NOMO-1 (cell line): ENCODE measurements at regions not wholly inside any gene's neighbourhood (a gene's known extent, or its start where the extent isn't known, plus 50 kb on each side); places are given as distances from the start of the nearest gene placed in this dataset.
"Not testable (repeated sequence)": the region's sequence is repeated elsewhere in the genome, so short reads cannot be mapped to it uniquely, and the experiment has no call there.

ENCODE experiments used
- DNase-seq, 2 experiments: peaks; one replicate each; lab custom pipeline; 2025; ENCODE audit not compliant: unreplicated experiment in 2 of 2; lab: John Stamatoyannopoulos, UW

DNA sequence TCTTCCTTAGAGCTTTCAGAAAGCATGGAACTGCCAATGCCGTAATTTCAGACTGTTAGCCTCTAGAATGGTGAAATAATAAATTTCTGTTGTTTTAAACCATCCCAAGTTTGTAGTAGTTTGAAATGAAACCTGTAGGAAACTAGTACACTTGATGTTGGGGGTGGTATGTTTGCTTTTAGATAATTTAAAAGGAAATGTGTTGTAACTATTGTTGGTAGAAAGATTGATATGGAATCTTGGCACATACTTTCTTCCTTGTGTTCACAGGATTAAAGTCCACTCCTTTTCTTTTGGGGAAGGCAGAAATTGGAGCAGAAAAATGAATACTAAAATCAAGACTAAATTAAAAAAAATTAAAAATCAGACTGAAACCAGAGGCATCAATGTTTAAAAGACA is 66.0 kb upstream of the ARRDC3 start:
- DNase-seq: no peak

DNA sequence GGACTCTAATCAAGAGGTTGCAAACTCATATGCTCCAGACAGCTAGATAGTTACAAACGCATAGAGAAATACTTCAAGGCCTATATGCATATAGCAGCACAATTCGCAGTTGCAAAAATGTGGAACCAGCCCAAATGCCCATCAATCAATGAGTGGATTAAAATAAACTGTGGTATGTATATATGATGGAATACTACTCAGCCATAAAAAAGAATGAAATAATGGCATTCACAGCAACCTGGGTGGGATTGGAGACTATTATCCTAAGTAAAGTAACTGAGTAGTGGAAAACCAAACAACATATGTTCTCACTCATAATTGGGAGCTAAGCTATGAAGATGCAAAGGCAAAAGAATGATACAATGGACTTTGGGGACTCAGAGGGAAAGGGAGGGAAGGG is 65.0 kb upstream of the ARRDC3 start:
- DNase-seq: not testable (repeated sequence)

DNA sequence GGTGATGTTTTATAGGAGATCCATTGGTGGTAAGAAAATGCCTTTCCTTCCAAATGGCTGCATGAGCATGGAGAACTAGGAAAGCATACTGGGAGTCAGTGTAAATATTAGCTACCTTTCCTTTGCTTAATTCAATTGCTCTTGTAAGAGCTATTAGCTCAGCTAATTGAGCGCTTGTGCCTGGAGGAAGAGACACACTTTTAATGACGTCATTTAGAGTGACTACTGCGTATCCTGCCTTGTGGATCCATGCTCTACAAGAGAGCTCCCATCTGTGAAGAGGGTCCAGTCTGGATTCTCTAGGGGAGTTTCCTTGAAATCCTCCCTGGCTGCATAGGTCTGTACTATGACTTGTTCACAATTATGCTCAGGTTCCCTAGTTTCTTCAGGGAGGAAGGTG is 63.8 kb upstream of the ARRDC3 start:
- not testable (repeated sequence) for DNase-seq

DNA sequence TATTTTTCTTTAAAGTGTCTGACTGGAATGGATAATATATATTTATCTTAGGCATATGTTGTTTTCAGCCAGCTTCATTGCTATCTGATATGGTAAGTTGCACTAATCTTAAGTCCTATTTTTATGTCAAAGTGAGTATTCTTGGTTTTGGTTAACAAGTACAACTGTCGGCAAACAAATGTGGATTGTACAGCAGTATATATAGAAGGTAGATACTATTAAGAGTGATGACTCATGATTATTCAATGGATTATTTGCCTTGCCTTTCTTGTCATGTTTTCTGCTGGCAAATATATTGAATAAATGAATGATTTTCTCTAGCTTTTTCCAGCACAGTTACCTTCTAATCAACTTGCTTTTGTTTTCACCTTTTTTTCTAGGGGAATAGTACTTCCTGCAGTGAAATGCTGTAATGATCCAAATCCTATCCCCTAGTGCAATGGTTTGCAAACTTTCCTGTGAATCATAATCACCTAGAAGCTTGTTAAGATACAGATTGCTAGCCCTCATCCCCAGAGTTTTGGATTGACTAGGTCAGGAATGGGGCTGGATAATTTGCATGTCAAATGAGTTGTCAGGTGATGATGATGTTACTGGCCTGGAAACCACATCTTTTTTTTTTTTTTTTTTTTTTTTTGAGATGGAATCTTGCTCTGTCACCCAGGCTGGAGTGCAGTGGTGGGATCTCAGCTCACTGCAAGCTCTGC is 60.8 kb upstream of the ARRDC3 start:
- no peak for DNase-seq

DNA sequence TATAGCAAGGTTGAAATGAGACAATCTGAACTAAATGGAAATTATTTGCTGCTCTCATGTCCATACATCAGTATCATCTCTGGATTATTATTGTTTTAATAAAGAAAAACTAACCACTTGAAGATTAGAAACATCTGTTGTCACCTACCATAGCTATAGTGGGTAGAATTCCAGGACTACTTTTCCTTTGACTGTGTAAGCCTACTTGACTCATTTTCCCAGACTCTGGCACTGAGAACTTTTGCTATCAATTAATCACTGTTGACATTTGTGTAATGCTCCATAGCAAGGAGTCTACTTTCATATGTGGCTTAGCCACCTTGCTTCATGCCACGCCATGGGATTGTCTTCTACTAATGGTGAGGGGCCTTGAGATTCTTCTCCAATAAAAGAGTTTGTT is 59.9 kb upstream of the ARRDC3 start:
- DNase-seq: no peak

DNA sequence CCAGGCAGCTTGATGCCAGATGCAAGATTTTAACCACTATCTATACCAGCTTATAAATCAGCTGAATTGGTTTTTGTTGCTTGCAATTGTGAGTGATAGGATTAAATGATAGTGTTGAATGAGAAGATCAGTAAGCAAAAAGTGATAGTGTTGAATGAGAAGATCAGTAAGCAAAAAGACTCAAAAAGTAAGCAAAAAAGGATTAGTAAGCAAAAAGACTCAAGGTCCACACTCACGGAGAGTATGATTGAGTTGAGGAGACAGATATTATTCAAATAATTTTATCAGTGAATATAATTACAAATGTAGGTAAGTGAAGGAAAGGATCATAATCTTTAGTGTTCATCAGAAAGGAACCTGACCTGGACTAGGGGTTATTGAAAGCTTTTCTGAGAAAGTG is 58.0 kb upstream of the ARRDC3 start:
- DNase-seq: no peak

DNA sequence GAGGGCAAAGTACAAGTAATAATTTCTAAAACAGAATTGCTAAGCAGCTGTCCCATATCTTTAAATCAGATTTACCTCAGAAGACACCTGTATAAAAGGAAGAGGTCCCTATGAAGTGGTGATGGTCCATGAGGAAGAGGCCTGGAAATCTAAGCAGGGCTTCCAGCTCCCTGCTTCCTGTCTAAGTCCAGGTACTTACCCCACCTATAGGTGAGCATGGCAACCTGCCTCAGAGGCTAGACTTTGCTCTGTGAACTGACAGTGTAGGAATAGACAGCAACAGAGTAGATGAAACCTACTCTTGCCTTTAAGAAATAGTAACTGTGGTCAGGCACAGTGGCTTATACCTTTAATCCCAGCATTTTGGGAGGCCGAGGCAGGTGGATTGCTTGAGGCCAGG is 55.8 kb upstream of the ARRDC3 start:
- DNase-seq: no peak

DNA sequence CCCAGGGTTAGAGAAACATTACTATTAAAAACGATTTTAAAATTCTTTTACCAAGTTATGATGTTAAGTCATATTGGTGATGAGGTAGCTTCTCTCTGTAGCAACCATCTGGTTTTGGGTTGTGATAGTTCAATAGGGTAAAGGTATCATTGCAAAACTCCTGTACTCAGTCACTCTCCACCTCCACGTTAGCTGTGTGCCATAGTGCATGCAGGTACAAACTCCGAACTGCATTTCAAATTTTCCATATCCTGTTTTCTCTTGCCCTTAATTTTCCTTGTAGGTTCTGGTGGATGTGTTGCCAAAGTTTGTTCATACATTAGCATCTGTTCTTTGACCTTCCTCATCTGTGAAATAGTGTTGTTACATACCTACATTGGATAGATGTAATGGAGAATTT is 53.1 kb upstream of the ARRDC3 start:
- DNase-seq: no peak

DNA sequence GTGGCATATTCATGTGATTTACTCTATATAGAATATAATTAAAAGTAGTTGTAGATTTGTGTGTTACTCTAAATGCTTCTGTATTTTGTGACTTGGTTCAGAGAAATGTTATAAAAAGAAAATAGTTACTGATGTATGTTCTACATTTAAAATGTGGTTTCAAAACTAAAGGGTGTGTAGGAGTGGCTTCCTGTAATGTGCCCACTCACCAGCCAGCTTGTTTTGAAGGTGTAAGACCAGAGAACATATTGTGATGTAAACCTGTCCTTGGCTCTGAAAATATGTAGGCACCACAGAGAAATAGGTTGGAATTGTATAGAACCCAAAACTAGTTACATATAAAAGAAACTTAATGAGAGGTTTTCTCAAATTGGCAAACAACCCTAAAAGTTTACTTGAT is 51.2 kb upstream of the ARRDC3 start:
- no peak for DNase-seq

DNA sequence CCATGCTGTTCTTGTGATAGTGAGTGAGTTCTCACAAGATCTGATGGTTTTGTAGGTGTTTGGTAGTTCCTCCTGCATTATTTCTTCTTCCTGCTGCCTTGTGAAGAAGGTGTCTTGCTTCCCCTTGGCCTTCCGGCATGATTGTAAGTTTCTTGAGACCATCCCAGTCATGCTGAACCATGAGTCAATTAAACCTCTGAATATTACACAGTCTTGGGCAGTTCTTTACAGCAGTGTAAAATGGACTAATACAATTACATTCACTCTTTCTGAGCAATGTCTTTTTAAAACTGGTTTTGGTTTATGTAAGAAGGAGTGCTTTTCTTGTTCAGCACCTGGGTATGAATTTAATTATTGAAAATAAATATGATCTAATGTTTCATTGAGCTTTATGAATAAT is 50.7 kb upstream of the ARRDC3 start:
- no peak for DNase-seq
